Astrocyte (in vitro differentiated cells and primary cell): ENCODE measurements at regions not wholly inside any gene's neighbourhood (a gene's known extent, or its start where the extent isn't known, plus 50 kb on each side); places are given as distances from the start of the nearest gene placed in this dataset.
A peak's percentile ranks its signal among the peaks of the same experiment; 100 is the strongest.

Source experiments
- DNase-seq: peaks from one replicate; pipeline ENCODE4 v3.0.0-alpha.2; 2010; ENCODE audit warnings: low read depth
- FAIRE-seq: peaks from 2 replicates; lab custom pipeline; 2011; peaks lifted over from hg19 to GRCh38; lab: Jason Lieb, UNC
- H2AFZ ChIP-seq: 2 replicates; pipeline ENCODE4 v1.6.0; 2012; ENCODE audit warnings: low read depth, low read length, inconsistent platforms
- H3K27ac ChIP-seq: 2 replicates; pipeline ENCODE4 v1.5.1; 2011; ENCODE audit warnings: low read depth, low read length, inconsistent platforms
- H3K27me3 ChIP-seq: 2 replicates; pipeline ENCODE4 v1.6.0; 2011; ENCODE audit warnings: low read length, inconsistent platforms; ENCODE audit not compliant: insufficient read depth
- H3K36me3 ChIP-seq: 2 replicates; pipeline ENCODE4 v1.5.1; 2011; ENCODE audit warnings: low read length, inconsistent platforms; ENCODE audit not compliant: insufficient read depth
- H3K4me1 ChIP-seq: 2 replicates; pipeline ENCODE4 v1.5.1; 2011; ENCODE audit warnings: low read length, inconsistent platforms; ENCODE audit not compliant: insufficient read depth
- H3K4me2 ChIP-seq: 2 replicates; pipeline ENCODE4 v1.6.0; 2012; ENCODE audit warnings: low read length, inconsistent platforms
- H3K4me3 ChIP-seq: 2 replicates; pipeline ENCODE4 v1.5.1; 2011; ENCODE audit warnings: low read depth, mild to moderate bottlenecking, low read length, inconsistent platforms; ENCODE audit not compliant: insufficient read depth
- H3K79me2 ChIP-seq: 2 replicates; pipeline ENCODE4 v1.6.0; 2012; ENCODE audit warnings: mild to moderate bottlenecking, low read length, inconsistent platforms; ENCODE audit not compliant: insufficient read depth
- H3K9ac ChIP-seq: 2 replicates; pipeline ENCODE4 v1.6.0; 2012; ENCODE audit warnings: mild to moderate bottlenecking, low read length, inconsistent platforms
- H3K9me3 ChIP-seq: 2 replicates; pipeline ENCODE4 v1.5.1; 2012; ENCODE audit warnings: low read depth, mild to moderate bottlenecking, low read length, inconsistent platforms; ENCODE audit not compliant: insufficient read depth
- H4K20me1 ChIP-seq: 2 replicates; pipeline ENCODE4 v1.6.0; 2012; ENCODE audit warnings: low read length, inconsistent platforms; ENCODE audit not compliant: insufficient read depth
- H3K27ac Mint-ChIP-seq: one replicate; pipeline ENCODE4 v1.8.0; 2021; ENCODE audit warnings: mild to moderate bottlenecking, mixed read lengths; ENCODE audit not compliant: unreplicated experiment
- H3K27me3 Mint-ChIP-seq: one replicate; pipeline ENCODE4 v1.8.0; 2021; ENCODE audit warnings: low read depth, mixed read lengths; ENCODE audit not compliant: unreplicated experiment
- H3K36me3 Mint-ChIP-seq: one replicate; pipeline ENCODE4 v1.8.0; 2021; ENCODE audit warnings: low read depth, mixed read lengths; ENCODE audit not compliant: unreplicated experiment
- H3K4me1 Mint-ChIP-seq: one replicate; pipeline ENCODE4 v1.8.0; 2021; ENCODE audit warnings: low read depth, mixed read lengths; ENCODE audit not compliant: unreplicated experiment
- H3K4me3 Mint-ChIP-seq: one replicate; pipeline ENCODE4 v1.8.0; 2021; ENCODE audit warnings: mild to moderate bottlenecking, moderate library complexity, mixed read lengths; ENCODE audit not compliant: unreplicated experiment
- H3K9me3 Mint-ChIP-seq: one replicate; pipeline ENCODE4 v1.8.0; 2021; ENCODE audit warnings: mild to moderate bottlenecking, mixed read lengths; ENCODE audit not compliant: unreplicated experiment
- EZH2 ChIP-seq: IDR thresholded peaks from 2 replicates; pipeline ENCODE4 v1.6.1; 2012; ENCODE audit warnings: mild to moderate bottlenecking, low read length, inconsistent platforms; ENCODE audit not compliant: insufficient read depth
- TF ChIP-seq, protein P1 (sequence below): IDR thresholded peaks from 2 replicates; pipeline ENCODE4 v1.5.1; 2011; ENCODE audit warnings: low read depth, mild to moderate bottlenecking, inconsistent platforms, low read length, moderate library complexity; ENCODE audit not compliant: insufficient read depth

DNA sequence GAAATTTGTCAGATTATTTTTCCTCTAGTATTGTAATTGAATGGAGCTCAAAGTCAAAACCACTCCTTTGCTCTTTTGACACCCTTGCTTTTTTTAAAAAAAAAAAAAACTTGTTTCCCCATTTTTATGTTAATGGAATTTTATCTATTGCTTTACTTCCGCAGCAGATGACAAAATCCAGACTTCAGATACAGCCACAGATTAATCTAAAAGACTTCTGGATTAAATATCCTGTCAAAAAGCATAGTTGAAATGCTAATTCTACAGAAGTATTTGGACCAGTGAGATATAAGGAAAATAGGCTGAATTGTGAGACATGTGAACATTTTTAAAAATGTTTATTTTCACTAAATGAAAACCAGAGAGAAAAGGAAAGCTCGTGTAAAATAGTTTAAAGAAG lies 341.4 kb downstream of the BMP2 start:
- Histone ChIP-seq H3K9me3 (no peaks in the 10 kb centered on the region), H3K79me2 (no peaks in the 10 kb centered on the region), H3K36me3 (no peaks in the 10 kb centered on the region), H3K4me3 (no peak overlapping the region), H3K4me1 (no peaks in the 10 kb centered on the region), H3K4me2 (no peak overlapping the region), H3K9ac (no peak overlapping the region), H4K20me1 (no peaks in the 10 kb centered on the region), H3K27me3 (no peaks in the 10 kb centered on the region), H3K27ac (no peak overlapping the region), H2AFZ (no peak overlapping the region)
- no peaks in the 10 kb centered on the region for H3K4me1 Mint-ChIP-seq
- no peak for FAIRE-seq
- H3K27me3 Mint-ChIP-seq, result no peaks in the 10 kb centered on the region
- TF ChIP-seq, protein P1, sequence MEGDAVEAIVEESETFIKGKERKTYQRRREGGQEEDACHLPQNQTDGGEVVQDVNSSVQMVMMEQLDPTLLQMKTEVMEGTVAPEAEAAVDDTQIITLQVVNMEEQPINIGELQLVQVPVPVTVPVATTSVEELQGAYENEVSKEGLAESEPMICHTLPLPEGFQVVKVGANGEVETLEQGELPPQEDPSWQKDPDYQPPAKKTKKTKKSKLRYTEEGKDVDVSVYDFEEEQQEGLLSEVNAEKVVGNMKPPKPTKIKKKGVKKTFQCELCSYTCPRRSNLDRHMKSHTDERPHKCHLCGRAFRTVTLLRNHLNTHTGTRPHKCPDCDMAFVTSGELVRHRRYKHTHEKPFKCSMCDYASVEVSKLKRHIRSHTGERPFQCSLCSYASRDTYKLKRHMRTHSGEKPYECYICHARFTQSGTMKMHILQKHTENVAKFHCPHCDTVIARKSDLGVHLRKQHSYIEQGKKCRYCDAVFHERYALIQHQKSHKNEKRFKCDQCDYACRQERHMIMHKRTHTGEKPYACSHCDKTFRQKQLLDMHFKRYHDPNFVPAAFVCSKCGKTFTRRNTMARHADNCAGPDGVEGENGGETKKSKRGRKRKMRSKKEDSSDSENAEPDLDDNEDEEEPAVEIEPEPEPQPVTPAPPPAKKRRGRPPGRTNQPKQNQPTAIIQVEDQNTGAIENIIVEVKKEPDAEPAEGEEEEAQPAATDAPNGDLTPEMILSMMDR, result no peak
- TF ChIP-seq EZH2, result no peak
- no peaks in the 10 kb centered on the region for H3K36me3 Mint-ChIP-seq
- no peaks in the 10 kb centered on the region for H3K9me3 Mint-ChIP-seq
- H3K4me3 Mint-ChIP-seq, result no peak overlapping the region
- no peak for DNase-seq
- no peak overlapping the region for H3K27ac Mint-ChIP-seq

DNA sequence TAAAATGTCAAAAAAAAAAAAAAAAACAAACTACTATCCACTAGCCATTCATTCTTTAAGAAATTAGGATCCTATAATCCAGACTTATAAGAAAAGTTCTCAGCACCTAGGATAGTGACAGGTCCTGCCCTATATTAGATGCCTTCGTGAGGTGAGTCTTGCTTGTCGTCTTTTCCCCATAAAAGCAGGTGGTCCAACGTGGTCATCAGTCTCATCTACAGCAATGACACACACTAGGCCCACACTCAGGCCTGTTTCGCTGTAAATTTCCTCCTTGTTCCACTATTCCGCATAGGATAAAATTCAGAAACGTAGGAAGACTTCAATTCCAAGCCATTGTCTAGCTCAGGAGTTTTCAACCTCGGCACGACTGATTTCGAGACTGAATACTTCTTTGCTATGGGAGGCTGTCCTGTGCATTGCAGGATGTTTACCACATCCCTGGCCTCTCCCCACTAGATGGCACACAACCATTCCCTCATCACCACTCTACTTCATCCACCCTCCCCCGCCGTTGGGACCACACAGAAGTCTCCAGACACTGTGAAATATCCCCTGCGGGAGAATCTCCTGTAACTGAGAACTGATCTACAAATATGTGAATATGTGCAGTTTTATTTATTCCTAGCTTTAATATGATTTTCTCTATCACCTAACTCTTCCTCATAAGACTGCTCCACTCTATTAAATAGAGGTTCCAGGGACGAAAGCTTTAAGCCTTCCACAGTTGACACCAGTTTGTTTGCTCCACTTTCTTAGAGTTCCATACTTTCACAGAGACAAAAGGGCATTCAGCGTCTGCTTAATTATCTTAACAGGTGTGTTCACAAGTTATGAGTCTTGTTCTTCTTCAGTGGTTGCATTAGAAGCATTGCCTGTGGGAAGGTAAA lies 346.3 kb downstream of the BMP2 start:
- FAIRE-seq (no peak), DNase-seq (peak; percentile 8)
- H3K9ac ChIP-seq, result no peak overlapping the region
- H3K4me2 ChIP-seq, result no peak overlapping the region
- H3K4me1 Mint-ChIP-seq, result no peaks in the 10 kb centered on the region
- H3K27me3 ChIP-seq, result no peaks in the 10 kb centered on the region
- H3K4me3 Mint-ChIP-seq, result no peak overlapping the region
- H3K4me1 ChIP-seq, result no peaks in the 10 kb centered on the region
- H3K36me3 Mint-ChIP-seq, result no peaks in the 10 kb centered on the region
- TF ChIP-seq, protein P1, result peak; percentile 49
- TF ChIP-seq EZH2, result no peak
- H3K27ac ChIP-seq, result no peak overlapping the region
- no peaks in the 10 kb centered on the region for H3K9me3 ChIP-seq
- no peaks in the 10 kb centered on the region for H3K36me3 ChIP-seq
- H3K9me3 Mint-ChIP-seq, result no peaks in the 10 kb centered on the region
- H3K79me2 ChIP-seq, result no peaks in the 10 kb centered on the region
- H3K27me3 Mint-ChIP-seq, result no peaks in the 10 kb centered on the region
- H4K20me1 ChIP-seq, result no peaks in the 10 kb centered on the region
- H3K4me3 ChIP-seq, result no peak overlapping the region
- H2AFZ ChIP-seq, result no peak overlapping the region
- no peak overlapping the region for H3K27ac Mint-ChIP-seq

DNA sequence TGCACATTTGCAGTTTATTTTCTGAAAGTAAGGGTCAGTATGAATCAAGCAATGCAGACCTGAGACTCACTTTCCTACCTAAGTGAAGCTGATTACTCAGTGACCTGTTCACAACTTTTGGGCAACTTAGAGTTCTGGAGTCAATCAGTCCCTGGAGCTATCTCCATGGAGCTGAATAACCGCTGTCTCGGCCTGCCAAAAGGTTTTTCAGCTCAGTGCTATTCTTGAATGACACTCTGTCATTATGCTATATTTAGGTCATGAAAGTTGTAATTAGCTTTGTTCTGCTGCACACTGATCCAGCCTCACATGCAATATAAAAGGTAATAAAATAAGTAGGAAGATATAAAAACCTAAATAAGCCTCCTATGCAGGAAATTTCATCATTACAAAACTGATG lies 356.0 kb downstream of the BMP2 start:
- TF ChIP-seq, protein P1, result no peak
- TF ChIP-seq EZH2, result no peak
- no peak for FAIRE-seq
- Histone ChIP-seq H3K9me3 (no peaks in the 10 kb centered on the region), H3K9ac (no peak overlapping the region), H3K4me2 (no peak overlapping the region), H3K79me2 (no peaks in the 10 kb centered on the region), H3K27me3 (no peaks in the 10 kb centered on the region), H3K27ac (no peak overlapping the region), H4K20me1 (no peaks in the 10 kb centered on the region), H3K4me3 (no peak overlapping the region), H2AFZ (no peak overlapping the region), H3K36me3 (no peaks in the 10 kb centered on the region), H3K4me1 (no peaks in the 10 kb centered on the region)
- H3K4me1 Mint-ChIP-seq, result no peaks in the 10 kb centered on the region
- H3K27me3 Mint-ChIP-seq, result no peaks in the 10 kb centered on the region
- no peak overlapping the region for H3K4me3 Mint-ChIP-seq
- DNase-seq, result no peak
- H3K27ac Mint-ChIP-seq, result no peak overlapping the region
- no peaks in the 10 kb centered on the region for H3K36me3 Mint-ChIP-seq
- H3K9me3 Mint-ChIP-seq, result no peaks in the 10 kb centered on the region
